Dedifferentiated amniotic fluid mesenchymal stem cell (primary cell): ENCODE measurements at regions not wholly inside any gene's neighbourhood (a gene's known extent, or its start where the extent isn't known, plus 50 kb on each side); places are given as distances from the start of the nearest gene placed in this dataset.
"Not testable (repeated sequence)": the region's sequence is repeated elsewhere in the genome, so short reads cannot be mapped to it uniquely, and the experiment has no call there.

ENCODE experiments used
- DNase-seq: peaks from one replicate; pipeline ENCODE4 v3.0.0-alpha.2; 2016; ENCODE audit errors: extremely low spot score

DNA sequence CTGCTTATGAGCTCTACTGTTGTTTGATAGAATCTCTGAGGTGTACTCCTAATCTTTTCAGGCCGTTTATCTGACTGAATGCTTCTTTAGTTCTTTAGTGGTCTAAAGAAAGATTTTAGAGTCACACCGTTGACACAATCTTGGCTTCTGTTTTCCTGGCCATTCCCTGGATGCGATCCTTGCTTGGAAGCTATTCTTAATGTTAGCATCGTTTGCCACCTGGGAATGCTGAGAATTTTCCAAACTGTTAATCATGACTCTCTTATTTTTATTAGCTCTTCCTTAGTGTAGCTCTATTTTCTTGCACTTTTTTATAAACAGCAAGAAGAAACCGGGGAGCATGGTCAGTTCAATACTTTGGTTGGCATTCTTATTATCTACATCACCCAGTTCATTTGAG is 281.0 kb upstream of the PCDH20 start:
- no peak for DNase-seq

DNA sequence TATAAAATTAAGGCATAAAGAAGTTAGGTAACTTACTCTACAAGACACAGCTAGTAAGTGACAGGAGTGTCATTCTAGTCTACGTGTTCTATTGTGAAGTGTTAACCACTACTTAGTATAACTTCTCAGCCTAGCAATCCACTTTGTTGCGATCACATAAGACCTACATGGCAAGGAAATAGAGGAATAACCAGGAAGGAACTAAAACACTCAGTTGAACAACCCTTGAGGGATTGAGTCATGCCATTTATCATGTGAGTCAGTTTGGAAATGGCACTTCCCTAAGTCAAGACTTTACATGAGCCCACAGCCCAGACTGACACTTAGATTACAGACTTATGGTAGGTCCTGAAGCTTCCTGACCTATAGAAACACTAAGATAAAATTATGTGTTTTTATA is 279.5 kb upstream of the PCDH20 start:
- no peak for DNase-seq

DNA sequence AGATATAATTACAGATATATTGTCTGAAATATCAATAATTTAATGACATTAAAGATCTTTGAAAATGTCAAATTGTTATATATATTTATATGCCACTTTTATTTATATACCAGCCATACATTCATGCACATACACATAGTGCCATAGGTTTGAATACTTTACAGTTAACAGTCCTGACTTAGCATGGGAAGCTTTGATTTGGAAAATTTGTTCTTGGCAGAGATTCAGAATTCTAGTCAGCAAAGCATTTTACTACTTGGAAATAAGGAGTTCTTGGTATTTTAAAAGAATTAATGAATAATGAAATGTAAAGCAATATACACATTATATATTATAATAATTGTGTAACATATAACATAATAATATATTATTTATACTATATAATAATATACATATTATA is 277.0 kb upstream of the PCDH20 start:
- no peak for DNase-seq

DNA sequence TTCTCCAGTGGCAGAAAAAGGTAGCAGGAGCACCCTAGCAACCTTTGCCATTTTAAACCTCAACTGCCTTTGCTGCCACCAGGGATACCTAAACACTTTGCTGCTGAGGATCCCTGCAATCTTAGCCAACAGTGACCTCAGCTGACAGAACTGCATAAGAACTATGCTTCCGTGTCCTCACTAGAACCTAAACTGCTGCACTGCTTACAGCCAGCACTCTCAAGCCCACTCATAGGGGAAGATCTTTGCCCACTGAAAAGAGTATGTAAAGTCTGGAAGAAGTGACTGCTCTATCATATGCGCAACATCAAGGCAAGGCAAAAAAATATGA is 270.0 kb upstream of the PCDH20 start:
- no peak for DNase-seq

DNA sequence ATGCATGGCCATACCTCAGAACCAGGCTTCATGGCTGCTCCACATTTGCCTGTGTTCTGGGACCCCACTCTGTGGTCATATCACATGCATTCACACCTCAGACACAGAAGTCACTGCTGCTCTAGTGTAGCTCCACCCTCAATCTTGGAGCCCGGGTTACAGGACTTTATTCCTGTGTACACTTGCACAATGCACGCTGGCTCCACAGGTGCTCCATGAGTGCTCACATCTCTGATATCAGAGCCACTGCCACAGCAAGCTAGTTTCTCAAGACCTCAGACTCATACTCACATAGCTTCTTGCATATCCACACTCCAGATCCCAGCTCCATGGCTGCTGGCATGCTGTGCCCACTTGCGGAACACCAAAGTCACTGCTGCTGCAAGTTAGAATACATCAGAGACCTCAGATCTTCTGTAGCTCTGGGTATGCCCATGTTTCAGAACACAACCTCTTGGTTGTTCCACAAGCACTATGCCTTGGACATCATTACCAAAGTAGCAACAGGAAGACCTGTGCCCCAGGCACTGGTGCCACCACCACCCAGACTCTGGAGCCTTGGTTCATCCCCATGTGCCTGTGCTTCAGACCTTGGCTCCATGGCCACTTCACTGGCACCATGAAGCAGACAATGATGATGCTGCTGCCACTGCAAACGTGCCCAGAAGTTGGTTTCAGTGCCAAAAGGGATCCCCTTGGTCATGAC is 269.5 kb upstream of the PCDH20 start:
- no peak for DNase-seq

DNA sequence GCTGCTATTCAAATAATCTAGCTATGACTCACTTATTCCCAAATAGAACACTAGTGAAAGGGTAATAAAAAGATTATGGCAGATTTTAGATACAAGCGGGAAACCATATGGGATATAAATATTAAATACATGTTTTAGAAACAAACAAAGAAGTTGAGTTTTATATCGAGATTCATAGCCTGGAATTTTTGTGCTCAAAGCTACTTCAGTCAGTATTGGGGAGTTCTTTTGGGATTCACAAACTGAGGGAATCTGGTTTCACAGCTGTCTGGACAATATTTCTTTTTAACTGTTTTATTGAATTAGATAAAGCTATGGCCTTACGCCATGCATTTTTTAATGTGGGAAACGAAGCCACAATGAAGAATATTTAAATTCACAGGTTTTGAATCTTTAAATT is 257.1 kb upstream of the PCDH20 start:
- DNase-seq, result no peak

DNA sequence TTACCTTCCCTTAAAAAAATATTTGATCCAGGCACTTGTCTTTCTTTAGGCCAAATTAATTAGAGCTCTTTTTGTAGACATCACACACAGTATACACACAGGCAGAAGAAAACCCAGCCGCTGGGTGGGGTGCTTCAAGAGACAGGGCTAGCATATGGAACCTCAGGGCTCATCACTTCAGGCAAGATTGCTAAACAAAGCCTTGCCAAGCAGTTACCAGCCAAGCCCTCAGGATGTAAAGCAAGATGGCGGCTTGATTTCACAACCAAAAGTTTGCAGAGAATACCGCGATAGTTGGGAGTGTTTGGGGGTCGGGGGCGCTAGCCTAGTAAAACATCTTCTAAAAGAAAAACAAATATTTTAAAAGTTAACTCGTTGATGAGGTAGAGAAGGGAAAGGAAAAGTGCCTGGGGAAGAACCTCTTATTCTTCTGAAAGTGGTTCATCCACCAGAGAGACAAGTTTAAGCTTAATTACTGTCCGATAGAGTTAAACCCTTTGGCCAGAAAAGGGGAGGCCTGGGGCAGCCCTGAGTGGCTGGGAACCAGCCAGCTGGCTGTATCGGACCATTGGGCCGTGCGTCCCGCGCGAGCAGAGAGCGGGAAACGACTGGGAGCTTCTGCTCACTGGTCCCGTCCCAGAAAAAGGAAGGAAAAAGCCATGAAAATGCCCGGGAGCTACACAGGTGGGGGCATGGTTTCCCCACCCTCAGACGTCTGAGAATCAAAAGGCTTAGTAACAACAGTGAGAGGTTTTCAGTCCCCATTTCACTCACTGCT is 254.9 kb upstream of the PCDH20 start:
- no peak for DNase-seq

DNA sequence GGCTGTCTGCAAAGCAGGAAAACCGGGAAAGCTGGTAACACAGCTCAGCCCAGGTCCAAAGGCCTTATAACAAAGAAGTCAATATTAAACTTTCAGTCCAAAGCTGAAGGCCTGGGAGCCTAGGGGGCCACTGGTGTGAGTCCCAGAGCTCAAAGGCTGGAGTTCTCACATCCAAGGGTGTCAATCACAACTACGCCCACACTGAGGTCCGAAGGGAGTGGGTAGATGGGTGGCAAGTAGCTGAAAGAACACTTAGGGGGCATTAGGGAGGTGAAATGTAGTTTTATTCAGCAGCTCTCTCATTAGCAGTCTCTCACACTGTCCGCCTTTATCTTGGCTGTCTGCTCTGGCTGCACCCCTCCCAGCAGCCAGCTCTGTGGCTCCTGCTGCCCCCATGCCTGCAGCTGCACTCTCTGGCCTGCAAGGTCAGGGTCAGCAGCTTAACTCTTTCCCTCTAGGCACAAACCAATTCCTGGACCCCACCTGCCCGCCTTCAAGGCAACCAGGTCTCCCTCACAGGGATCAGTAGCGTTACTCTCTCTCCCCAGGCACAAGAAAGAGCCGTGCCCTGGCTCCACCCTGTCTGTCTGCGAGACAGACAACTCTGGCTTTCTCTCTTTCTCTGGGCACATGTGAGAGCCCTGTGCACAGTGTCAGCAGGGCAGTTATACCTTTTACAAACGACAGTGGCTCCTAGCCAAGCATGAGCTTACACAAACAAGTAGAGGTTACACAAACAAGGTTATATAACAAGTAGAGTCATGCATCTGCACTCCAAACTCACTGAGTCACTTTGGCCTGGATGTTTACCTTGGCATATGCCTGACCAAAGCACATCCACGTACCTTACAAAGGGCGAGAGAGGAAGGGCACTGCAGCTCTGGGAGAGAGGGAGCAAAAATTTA is 249.4 kb upstream of the PCDH20 start:
- DNase-seq, result no peak

DNA sequence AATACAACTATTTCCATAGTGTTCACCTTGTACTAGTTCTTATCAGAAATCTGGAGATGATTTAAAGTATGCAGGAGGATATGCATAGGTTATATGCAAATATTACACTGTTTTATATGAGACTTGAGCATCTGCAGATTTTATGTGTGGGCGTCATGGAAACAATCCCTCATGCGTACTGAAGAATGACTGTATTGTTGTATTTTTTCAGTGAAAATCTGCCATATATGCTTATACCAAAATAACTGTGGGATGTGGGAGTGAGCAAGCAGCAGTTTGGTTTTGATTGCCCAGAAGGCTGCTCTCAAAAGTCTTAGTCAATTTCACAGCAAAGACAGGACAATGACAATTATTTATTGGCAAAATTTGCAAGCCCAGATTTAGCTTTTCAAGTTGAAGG is 238.8 kb upstream of the PCDH20 start:
- DNase-seq, result no peak

DNA sequence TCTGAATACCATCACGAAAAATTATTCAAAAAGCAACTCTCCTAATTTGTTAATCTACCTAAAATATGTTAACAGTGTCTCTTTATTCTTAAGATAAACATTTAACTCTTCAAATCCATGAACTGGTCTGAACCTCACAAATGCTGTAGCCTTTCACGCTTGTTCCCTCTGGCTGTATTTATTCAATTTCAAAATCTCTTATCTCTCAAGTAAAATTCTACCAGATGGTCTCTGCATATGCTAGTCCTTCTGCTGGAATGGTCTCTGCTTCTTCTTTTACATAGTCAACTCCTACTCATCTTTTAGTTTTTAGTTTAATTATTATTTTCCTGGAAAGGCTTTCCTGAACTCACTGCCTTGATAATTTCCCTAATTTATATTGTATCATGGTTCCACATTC is 232.9 kb upstream of the PCDH20 start:
- DNase-seq, result no peak

DNA sequence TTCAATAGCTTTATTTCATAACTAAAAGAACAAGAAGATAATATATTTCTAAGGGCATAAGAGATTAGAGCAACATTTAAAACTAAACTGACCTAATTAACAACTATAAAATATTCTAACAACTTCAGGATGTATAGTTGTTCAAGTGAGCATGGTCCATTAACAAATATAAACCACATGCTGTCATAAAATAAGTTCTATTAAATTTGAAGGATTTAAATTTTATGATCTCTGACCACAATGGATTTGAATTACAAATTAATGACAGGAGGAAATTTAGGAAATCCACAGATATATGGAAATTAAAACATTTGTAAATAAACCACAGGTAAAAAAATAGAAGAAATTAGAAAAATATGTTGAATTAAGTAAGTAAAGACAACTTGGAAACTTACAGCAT is 196.5 kb upstream of the PCDH20 start:
- DNase-seq, result no peak

DNA sequence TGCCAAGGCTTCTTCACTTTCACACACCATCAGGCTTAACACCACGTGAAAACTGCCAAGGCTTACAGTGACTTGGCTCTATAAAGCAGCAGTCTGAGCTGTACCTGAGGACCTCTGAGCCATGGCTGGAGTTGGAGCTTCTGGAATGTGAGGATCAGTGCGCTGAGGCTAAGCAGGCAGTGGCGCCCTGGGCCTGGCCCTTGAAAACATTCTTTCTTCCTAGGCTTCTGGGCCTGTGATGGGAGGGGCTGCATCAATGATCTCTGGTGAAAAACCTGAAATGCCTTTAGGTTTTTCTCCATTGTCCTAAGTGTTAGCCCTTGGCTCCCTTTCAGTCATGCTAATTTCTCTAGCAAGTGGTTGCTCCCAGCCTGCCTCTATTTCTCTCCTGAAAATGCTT is 192.5 kb upstream of the PCDH20 start:
- no peak for DNase-seq

DNA sequence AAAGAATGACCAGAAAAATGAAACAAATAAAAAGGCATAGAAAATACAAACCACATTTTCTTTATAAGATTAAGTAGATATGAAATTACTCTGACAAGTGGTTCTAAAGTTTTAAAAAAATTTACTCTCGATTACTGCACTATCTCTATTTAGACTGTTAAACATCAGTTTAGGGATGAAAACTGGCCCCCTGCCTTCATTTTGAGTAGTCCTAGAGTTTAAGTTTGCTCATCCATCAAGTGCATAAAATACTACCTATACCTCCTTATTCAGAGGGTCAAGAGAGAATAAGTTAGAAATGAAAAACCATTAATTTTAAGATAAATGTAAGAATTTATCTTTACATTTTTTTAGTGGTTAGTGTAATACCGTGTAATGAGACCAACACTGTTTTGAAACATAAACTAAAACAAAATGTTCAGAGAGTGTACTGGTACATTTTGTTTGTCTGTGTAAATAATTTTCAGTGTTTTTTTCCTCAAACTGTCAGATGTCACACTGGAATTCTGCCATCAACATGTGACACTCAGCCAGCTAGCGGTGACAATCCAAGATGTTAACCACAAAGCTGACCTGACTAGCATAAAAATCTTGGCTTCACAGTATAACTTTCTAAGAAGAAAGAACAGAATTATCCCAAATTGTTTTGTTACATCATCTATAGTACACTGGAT is 184.8 kb upstream of the PCDH20 start:
- no peak for DNase-seq

DNA sequence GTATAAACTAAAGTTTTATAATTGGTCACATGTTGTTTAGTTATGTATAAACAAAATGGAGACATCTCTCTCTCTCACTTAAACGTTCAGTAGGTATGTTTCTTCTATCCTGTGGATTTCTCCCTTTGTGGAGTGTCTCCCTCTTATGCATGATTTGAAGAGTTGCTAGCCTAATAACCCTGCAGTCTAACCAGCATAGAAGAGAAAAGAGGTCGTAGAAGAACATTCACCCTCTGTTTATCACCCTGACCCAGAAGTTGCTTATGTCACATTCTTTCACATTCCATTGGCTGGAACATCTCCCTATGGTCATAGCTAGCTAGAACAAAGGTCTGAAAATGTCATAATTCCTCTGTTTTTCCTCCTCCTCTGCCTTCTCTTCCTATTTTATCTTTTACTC is 176.8 kb upstream of the PCDH20 start:
- DNase-seq, result no peak

DNA sequence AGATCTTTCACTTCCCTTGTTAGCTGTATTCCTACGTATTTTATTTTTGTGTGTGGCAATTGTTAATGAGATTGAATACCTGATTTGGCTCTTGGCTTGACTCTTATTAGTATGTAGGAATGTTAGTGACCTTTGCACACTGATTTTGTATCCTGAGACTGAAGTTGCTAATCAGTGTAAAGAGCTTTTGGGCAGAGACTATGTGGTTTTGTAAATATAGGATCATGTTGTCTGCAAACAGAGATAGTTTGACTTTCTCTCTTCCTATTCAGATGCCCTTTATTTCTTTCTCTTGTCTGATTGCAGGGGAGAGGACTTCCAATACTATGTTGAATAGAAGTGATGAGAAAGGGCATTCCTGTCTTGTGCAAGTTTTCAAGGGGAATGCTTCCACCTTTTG is 160.3 kb upstream of the PCDH20 start:
- no peak for DNase-seq

DNA sequence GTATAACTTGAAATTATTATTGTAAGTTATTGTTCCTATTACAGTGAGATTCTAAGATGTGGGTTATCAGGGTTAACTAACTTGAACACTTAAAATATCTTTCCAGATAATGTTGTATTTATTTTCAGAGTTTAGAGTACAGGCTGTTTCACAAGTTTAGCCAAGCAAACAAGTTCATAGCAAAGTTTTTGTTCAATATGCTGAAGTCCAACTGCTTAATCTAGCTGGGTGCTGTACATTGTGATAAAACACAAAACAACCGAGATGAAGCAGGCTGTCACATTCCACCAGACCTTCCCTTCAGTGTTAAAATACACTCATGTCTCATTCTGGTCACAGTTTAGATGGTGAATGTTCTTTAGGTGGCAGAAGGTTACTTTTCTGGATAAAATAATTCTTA is 148.0 kb upstream of the PCDH20 start:
- no peak for DNase-seq

DNA sequence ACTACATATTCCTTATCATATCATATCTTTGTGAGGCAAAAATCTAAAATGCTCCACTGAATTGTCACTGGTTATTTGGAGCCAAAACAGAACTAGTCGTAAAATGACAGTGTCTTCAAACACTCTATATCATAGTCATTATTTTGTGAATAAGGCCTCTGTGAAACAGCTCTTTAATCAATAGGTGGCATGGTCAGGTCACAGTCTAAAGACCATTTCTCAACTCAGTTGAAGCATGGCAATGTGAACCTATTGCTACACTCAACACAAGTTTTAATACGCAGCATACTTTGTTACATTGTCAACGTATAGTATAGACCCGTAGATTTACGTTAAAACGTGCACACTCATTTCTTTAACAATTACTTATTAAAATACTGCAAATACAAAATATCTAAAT is 131.3 kb upstream of the PCDH20 start:
- no peak for DNase-seq

DNA sequence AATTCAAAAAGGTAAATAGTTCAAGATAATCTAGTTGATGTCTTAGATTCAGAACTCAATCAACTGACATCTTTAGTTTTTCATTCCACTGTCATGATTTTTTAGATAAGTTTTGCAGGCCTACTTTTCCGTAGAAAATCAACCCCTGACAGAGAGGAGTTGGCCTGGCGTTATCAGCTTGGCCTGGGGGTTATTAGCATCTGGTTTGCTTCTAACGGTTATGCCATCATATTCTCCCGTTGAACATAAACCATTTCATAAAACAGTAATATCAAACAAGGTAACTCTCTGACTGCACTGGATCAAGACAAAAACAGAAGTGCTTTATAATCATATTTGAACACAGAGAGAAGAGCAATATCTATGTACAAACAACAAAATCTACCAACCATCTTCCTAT is 130.8 kb upstream of the PCDH20 start:
- no peak for DNase-seq

DNA sequence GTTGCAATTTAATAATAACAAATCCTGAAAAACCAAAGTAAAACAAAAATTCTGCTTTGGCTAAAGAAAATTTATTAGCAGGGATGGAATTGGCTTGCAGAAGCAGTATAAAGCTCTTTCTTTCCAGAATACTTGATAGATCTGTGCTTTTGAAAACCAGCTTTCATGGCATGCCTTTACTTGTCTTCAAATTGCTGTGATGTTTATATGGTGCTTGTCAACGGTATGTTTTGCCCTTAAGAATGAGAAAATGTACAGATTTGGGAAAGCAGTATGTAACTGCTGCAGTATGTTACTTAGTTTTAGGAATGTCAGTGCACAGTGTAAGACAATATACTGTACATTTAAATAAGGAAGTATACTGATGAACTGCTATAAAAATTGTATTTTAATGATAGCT is 120.8 kb upstream of the PCDH20 start:
- no peak for DNase-seq

DNA sequence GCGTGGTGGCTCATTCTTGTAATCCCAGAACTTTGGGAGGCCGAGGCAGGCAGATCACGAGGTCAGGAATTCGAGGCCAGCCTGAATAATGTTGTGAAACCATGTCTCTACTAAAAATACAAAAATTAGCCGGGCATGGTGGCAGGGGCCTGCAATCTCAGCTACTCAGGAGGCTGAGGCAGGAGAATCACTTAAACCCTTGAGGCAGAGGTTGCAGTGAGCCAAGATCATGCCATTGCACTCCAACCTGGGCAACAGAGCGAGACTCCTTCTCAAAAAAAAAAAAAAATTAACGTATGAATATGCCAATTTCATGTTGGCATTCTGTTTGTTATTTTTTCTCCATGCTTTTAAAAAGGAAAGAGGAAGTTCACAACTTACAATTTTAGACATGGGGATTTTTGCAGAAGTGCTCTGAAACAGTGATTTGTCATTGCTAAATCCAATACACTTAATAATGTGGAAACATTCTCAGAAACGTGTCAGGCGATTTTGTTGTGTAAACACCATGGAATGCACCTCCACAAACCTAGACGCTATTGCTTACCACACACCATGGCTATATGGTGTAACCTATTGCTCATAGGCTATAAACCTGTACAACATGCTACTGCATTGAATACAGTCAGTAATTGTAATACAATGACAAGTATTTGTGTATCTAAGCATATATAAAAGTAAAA is 115.9 kb upstream of the PCDH20 start:
- no peak for DNase-seq

DNA sequence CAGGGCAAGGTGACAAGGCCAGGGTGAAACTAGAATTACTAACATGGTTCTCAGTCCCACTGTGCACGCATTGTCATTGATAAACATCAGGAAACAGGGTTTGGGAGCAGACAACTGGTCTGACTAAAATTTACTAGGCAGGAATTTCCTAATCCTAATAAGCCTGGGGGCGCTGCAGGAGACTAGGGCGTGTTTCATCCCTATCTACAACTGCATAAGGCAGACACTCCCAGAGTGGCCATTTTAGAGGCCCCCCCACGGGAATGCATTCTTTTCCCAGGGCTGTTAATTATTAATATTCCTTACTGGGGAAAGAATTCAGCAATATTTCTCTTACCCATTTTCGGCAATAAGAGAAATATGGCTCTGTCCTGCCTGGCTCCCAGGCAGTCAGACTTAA is 103.6 kb upstream of the PCDH20 start:
- DNase-seq, result not testable (repeated sequence)

DNA sequence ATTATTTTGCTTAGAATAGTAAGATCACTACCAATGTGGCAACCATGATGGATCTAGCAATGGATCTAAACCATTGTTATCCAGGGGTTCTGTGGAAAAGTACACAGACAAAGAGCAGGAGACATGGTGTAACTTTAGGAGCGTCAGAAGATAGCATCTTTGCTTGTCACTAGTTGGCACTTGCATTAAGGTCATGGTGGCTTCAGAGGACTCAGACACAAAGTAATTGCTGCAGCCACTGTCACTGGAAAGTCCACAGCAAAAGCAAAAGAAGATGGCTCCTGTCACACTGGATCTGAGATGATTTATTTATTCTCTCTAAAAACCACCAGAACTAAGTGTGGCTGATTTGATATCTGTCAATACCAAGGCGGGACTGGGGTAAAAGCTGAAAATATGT is 93.3 kb upstream of the PCDH20 start:
- no peak for DNase-seq
